Keratinocyte (primary cell): ENCODE measurements at regions not wholly inside any gene's neighbourhood (a gene's known extent, or its start where the extent isn't known, plus 50 kb on each side); places are given as distances from the start of the nearest gene placed in this dataset.

Experiments used
- EZH2 ChIP-seq: IDR thresholded peaks from one replicate; pipeline ENCODE4 v1.6.1; 2012; ENCODE audit warnings: inconsistent platforms, mild to moderate bottlenecking, low read length, moderate library complexity
- TF ChIP-seq, protein P1 (sequence below), 3 experiments: IDR thresholded peaks in 1 of 3; conservative IDR thresholded peaks in 1 of 3; optimal IDR thresholded peaks in 1 of 3; 2 replicates in 2 of 3; 3 replicates in 1 of 3; pipeline versions ENCODE3 to v1.5.1; 2011; ENCODE audit warnings: low read length in 3 of 3, mild to moderate bottlenecking in 3 of 3, moderate library complexity in 2 of 3, control low read depth in 1 of 3, inconsistent platforms in 1 of 3; ENCODE audit not compliant: insufficient read depth in 2 of 3; ENCODE audit errors: extremely low read depth in 1 of 3

DNA sequence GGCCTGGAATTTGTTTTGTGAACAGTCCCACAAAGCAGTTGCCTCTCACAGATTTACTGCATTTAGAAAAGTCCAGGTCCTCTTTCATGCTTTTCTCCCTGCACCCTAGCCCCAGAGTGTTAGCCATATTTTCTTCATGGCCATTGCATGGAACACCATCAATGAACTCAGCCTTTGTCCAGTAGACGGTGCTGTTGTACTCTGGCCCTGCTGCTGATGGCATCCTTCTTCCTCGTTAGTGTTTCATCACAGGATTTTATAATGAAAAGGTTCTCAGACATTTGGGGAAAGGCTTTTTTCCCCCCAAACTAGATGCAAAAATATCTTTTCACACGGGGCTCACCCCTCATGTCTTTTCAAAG, 93.0 kb upstream of the SLC25A13 start:
- TF ChIP-seq, protein P1, sequence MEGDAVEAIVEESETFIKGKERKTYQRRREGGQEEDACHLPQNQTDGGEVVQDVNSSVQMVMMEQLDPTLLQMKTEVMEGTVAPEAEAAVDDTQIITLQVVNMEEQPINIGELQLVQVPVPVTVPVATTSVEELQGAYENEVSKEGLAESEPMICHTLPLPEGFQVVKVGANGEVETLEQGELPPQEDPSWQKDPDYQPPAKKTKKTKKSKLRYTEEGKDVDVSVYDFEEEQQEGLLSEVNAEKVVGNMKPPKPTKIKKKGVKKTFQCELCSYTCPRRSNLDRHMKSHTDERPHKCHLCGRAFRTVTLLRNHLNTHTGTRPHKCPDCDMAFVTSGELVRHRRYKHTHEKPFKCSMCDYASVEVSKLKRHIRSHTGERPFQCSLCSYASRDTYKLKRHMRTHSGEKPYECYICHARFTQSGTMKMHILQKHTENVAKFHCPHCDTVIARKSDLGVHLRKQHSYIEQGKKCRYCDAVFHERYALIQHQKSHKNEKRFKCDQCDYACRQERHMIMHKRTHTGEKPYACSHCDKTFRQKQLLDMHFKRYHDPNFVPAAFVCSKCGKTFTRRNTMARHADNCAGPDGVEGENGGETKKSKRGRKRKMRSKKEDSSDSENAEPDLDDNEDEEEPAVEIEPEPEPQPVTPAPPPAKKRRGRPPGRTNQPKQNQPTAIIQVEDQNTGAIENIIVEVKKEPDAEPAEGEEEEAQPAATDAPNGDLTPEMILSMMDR (optimal IDR thresholded peaks at IDR 0.05 in 1 of 3, IDR thresholded peaks at IDR 0.05 in 1 of 3, conservative IDR thresholded peaks at IDR 0.05 in 1 of 3; ENCODE audit: extremely low read depth in 1 of 3, insufficient read depth in 2 of 3, low read length in 3 of 3): peak; percentile 87 to 94 (median 93)
- TF ChIP-seq EZH2: no peak
